ENCODE measurements at regions not wholly inside any gene's neighbourhood (a gene's known extent, or its start where the extent isn't known, plus 50 kb on each side); places are given as distances from the start of the nearest gene placed in this dataset.
"Not testable (repeated sequence)": the region's sequence is repeated elsewhere in the genome, so short reads cannot be mapped to it uniquely, and the experiment has no call there.

DNA sequence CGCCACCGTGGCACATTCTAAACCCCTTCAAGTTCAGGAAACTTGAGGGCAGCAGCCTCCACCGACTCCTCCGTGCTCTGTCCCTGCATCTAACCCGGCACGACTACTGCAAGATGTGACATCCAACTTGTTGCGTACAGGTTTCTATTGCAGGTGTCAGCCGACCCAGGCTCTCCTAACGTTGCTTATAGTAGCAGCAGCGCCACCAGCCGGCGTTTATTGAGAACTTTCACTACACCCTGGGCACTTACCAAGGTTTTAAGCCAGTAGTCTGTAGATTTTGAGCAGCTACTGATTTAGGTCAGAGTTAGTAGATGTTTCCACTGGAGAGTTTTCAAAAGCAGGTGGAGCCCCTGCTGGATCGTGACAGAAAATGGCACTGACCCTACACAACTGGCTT is 200.6 kb upstream of the PRKX start:
- not testable (repeated sequence) for TF ChIP-seq CTCF, POLR2A (IDR thresholded peaks at IDR 0.05)
